ENCODE measurements at regions not wholly inside any gene's neighbourhood (a gene's known extent, or its start where the extent isn't known, plus 50 kb on each side); places are given as distances from the start of the nearest gene placed in this dataset.

DNA sequence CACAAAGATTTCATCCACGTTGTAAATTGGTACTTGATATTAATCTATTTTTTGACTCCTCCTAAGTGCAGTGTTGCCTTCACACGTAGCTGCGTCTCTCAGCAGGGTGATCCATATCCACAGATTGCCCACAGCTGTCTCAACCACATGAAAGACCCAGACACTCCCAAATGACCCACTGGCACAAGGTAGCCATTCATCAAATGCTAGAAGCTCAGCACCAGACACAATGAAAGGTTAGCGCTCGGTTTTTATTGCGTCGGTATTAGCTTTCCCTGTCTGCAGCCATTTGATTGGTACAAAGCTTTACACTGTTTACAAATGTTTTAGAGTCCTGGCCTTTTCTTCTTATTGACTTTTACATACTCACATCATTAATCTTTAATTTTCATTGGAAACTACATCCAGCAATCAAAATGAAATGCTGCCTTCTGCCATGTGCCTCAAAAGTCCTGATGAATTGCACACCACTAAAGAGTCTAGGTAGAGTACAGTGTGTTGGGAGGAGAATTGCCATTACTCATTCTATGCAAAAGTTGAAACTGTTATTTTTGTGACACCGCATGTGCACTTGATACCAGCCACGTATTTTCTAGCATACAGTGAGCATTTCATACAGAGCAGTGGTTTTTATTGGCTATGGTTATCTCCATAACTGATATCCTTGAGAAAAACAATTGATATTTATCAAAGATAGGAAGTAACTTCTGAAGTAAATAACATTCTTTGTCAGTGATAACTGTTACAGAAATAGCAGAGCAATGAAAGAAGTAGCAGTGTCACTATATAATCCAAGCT lies 127.3 kb upstream of the NUDT7 start:
- no peak for TF ChIP-seq EZH2 (IDR thresholded peaks at IDR 0.05)
- TF ChIP-seq POLR2AphosphoS5 (IDR thresholded peaks at IDR 0.05; ENCODE audit: borderline replicate concordance, low read depth, low read length), result no peak
- TF ChIP-seq FOXP2 (optimal IDR thresholded peaks at IDR 0.05; ENCODE audit: control extremely low read depth, extremely low read length, insufficient read depth), result no peak

Data from SK-N-MC (cell line).